ENCODE measurements at regions not wholly inside any gene's neighbourhood (a gene's known extent, or its start where the extent isn't known, plus 50 kb on each side); places are given as distances from the start of the nearest gene placed in this dataset.

- TF ChIP-seq CTCF (IDR thresholded peaks at IDR 0.05) (no peak), EP300 (IDR thresholded peaks at IDR 0.05) (no peak)
Observed at GRCh38 chr3:145188079-145188770, 972.8 kb downstream of the PLOD2 start.
